Gastroesophageal sphincter (tissue), 3 donors: ENCODE measurements at regions not wholly inside any gene's neighbourhood (a gene's known extent, or its start where the extent isn't known, plus 50 kb on each side); places are given as distances from the start of the nearest gene placed in this dataset.

Source experiments
- CTCF ChIP-seq, 4 experiments: fragments of 200-600 bp in 2 of 4; fragments of 450-650 bp in 2 of 4; sonication (generic) in 1 of 4; IDR thresholded peaks; one replicate each; pipeline ENCODE4 v1.5.1; 2017 to 2019; ENCODE audit warnings: antibody characterized with exemption in 4 of 4, mild to moderate bottlenecking in 2 of 4, moderate library complexity in 2 of 4
- EP300 ChIP-seq: sonication (generic); formaldehyde crosslinking; IDR thresholded peaks from one replicate; pipeline ENCODE4 v1.6.1; 2017; ENCODE audit warnings: antibody characterized with exemption, mild to moderate bottlenecking
- POLR2A ChIP-seq, 2 donors: fragments of 450-650 bp; IDR thresholded peaks; one replicate each; pipeline ENCODE4 v1.6.1; 2017; ENCODE audit warnings: antibody characterized with exemption in 2 of 2, mild to moderate bottlenecking in 2 of 2, moderate library complexity in 1 of 2

- TF ChIP-seq POLR2A (IDR thresholded peaks at IDR 0.05) (no peak), CTCF (IDR thresholded peaks at IDR 0.05) (no peak), EP300 (no peak)
Observed at GRCh38 chr9:126219648-126220063, 107.0 kb upstream of the MVB12B start.
